Liver (tissue), 3 donors: ENCODE measurements at regions not wholly inside any gene's neighbourhood (a gene's known extent, or its start where the extent isn't known, plus 50 kb on each side); places are given as distances from the start of the nearest gene placed in this dataset.

Experiments
- CTCF ChIP-seq: fragments of 150-350 bp; IDR thresholded peaks from 2 replicates; pipeline ENCODE4 v1.5.1; 2017; ENCODE audit warnings: improper control_type of control experiment, low read depth, low read length; ENCODE audit not compliant: missing input control
- RAD21 ChIP-seq, 2 donors: IDR thresholded peaks; 2 replicates each; pipeline ENCODE4 v1.6.1; 2016; ENCODE audit warnings: antibody characterized with exemption in 2 of 2, mild to moderate bottlenecking in 2 of 2
- REST ChIP-seq: IDR thresholded peaks from 2 replicates; pipeline ENCODE4 v1.6.1; 2016; ENCODE audit warnings: antibody characterized with exemption, mild to moderate bottlenecking
- TAF1 ChIP-seq: conservative IDR thresholded peaks from 2 replicates; pipeline ENCODE4 v1.6.1; 2016; ENCODE audit warnings: antibody characterized with exemption, mild to moderate bottlenecking
- YY1 ChIP-seq: IDR thresholded peaks from 2 replicates; pipeline ENCODE4 v1.6.1; 2016; ENCODE audit warnings: antibody characterized with exemption, mild to moderate bottlenecking
- donor health status: healthy.
- donor health status: healthy.

GRCh38 chr2:14081521-14081920, 551.0 kb upstream of the LRATD1 start:
- TF ChIP-seq CTCF (no peak), YY1 (no peak), RAD21 (IDR thresholded peaks at IDR 0.05) (no peak), TAF1 (no peak), REST (no peak)
